Ishikawa (cell line): ENCODE measurements at regions not wholly inside any gene's neighbourhood (a gene's known extent, or its start where the extent isn't known, plus 50 kb on each side); places are given as distances from the start of the nearest gene placed in this dataset.
A peak's percentile ranks its signal among the peaks of the same experiment; 100 is the strongest.

Source experiments
- CEBPB ChIP-seq: IDR thresholded peaks from 2 replicates; pipeline ENCODE4 v1.6.1; 2012
- CREB1 ChIP-seq: IDR thresholded peaks from 2 replicates; pipeline ENCODE4 v1.6.1; 2012; ENCODE audit warnings: low read depth
- EGR1 ChIP-seq: IDR thresholded peaks from 2 replicates; pipeline ENCODE4 v1.6.1; 2012
- EP300 ChIP-seq: IDR thresholded peaks from 2 replicates; pipeline ENCODE4 v1.6.1; 2012; ENCODE audit warnings: borderline replicate concordance
- FOXM1 ChIP-seq: IDR thresholded peaks from 2 replicates; pipeline ENCODE4 v1.6.1; 2012; ENCODE audit warnings: low read depth, borderline replicate concordance
- NFIC ChIP-seq: IDR thresholded peaks from 2 replicates; pipeline ENCODE4 v1.6.1; 2012
- RAD21 ChIP-seq: IDR thresholded peaks from 2 replicates; pipeline ENCODE4 v1.6.1; 2012; ENCODE audit warnings: low read depth
- TAF1 ChIP-seq: IDR thresholded peaks from 2 replicates; pipeline ENCODE4 v1.6.1; 2012; ENCODE audit warnings: low read depth, mild to moderate bottlenecking
- TCF12 ChIP-seq: IDR thresholded peaks from 2 replicates; pipeline ENCODE4 v1.6.1; 2012; ENCODE audit warnings: low read depth
- TEAD4 ChIP-seq: IDR thresholded peaks from 2 replicates; pipeline ENCODE4 v1.6.1; 2012
- YY1 ChIP-seq: IDR thresholded peaks from 2 replicates; pipeline ENCODE4 v1.6.1; 2012; ENCODE audit warnings: low read depth
- ZBTB7A ChIP-seq: IDR thresholded peaks from 2 replicates; pipeline ENCODE4 v1.6.1; 2012; ENCODE audit warnings: low read depth
- TF ChIP-seq, protein P1 (sequence below): IDR thresholded peaks from 2 replicates; pipeline ENCODE4 v1.6.1; 2012
- TF ChIP-seq, protein P2 (sequence below): IDR thresholded peaks from 2 replicates; pipeline ENCODE4 v1.6.1; 2012; ENCODE audit warnings: low read depth, mild to moderate bottlenecking
- TF ChIP-seq, protein P3 (sequence below): IDR thresholded peaks from 2 replicates; pipeline ENCODE4 v1.6.1; 2012

DNA sequence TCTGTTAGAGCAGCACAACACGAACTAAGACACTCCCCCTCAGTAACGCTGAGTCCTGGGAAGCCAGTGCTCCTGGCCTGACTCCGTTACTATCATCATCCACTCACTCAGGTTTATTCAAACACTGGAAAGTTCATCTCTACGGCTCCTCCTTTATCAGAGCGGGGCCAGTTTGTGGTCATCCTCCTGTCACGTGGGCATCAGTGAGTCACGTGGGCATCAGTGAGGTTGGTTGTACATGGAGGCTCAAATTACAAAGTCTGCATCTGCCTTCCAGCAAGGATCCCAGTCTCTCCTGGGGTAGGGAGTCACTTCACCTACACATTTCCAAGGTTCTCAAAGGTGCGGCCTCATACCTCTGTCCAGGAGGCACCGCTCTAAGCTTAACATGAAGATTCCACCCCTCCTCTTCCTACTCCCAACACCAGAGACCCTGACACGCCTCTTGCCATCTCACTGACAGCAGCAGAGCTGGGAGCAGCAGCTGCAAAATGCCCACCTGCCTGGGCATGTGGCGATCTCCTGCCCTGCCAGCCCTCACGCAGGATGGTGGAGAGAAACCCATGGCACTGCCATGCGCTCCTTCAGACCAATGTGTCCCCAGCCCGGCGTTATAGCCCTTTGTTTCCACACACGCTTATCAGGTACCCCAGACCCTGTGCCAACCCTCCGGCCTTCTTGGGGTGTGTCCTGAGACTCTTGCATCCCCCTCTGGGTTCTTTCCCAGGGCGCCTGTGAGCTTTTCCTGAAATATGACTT is 99.2 kb upstream of the PTPRM start:
- TF ChIP-seq YY1, result no peak
- TF ChIP-seq, protein P1, sequence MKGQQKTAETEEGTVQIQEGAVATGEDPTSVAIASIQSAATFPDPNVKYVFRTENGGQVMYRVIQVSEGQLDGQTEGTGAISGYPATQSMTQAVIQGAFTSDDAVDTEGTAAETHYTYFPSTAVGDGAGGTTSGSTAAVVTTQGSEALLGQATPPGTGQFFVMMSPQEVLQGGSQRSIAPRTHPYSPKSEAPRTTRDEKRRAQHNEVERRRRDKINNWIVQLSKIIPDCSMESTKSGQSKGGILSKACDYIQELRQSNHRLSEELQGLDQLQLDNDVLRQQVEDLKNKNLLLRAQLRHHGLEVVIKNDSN, result peak; percentile 50; the same call in 1 of the 2 replicates

DNA sequence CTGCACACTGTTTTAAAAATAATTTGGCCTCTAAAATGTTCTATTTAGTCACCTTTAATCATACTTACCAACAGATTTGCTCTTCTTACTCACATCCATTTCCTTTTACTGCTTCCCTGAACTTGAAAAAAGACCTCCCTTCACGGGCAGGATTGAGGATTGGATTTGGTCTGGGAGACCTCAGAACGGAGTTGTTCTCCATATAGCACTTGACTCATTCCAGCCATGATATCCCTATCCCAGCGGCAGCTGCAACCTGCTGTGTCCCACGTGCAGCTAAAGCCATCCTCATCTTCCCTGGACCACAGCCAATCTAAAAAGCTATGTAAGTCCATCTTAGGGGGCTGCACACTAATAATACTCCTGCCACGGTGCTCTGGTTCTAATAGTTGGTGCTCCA is 97.0 kb upstream of the PTPRM start:
- no peak for TF ChIP-seq CREB1
- TF ChIP-seq FOXM1, result no peak
- no peak for TF ChIP-seq TCF12
- no peak for TF ChIP-seq EGR1
- TF ChIP-seq TEAD4, result no peak
- no peak for TF ChIP-seq EP300
- TF ChIP-seq RAD21, result no peak
- TF ChIP-seq, protein P2, sequence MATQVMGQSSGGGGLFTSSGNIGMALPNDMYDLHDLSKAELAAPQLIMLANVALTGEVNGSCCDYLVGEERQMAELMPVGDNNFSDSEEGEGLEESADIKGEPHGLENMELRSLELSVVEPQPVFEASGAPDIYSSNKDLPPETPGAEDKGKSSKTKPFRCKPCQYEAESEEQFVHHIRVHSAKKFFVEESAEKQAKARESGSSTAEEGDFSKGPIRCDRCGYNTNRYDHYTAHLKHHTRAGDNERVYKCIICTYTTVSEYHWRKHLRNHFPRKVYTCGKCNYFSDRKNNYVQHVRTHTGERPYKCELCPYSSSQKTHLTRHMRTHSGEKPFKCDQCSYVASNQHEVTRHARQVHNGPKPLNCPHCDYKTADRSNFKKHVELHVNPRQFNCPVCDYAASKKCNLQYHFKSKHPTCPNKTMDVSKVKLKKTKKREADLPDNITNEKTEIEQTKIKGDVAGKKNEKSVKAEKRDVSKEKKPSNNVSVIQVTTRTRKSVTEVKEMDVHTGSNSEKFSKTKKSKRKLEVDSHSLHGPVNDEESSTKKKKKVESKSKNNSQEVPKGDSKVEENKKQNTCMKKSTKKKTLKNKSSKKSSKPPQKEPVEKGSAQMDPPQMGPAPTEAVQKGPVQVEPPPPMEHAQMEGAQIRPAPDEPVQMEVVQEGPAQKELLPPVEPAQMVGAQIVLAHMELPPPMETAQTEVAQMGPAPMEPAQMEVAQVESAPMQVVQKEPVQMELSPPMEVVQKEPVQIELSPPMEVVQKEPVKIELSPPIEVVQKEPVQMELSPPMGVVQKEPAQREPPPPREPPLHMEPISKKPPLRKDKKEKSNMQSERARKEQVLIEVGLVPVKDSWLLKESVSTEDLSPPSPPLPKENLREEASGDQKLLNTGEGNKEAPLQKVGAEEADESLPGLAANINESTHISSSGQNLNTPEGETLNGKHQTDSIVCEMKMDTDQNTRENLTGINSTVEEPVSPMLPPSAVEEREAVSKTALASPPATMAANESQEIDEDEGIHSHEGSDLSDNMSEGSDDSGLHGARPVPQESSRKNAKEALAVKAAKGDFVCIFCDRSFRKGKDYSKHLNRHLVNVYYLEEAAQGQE, result no peak
- no peak for TF ChIP-seq TAF1
- no peak for TF ChIP-seq CEBPB
- TF ChIP-seq NFIC, result no peak
- TF ChIP-seq, protein P1, result no peak
- no peak for TF ChIP-seq ZBTB7A
- no peak for TF ChIP-seq YY1
- TF ChIP-seq, protein P3, sequence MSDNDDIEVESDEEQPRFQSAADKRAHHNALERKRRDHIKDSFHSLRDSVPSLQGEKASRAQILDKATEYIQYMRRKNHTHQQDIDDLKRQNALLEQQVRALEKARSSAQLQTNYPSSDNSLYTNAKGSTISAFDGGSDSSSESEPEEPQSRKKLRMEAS, result no peak

DNA sequence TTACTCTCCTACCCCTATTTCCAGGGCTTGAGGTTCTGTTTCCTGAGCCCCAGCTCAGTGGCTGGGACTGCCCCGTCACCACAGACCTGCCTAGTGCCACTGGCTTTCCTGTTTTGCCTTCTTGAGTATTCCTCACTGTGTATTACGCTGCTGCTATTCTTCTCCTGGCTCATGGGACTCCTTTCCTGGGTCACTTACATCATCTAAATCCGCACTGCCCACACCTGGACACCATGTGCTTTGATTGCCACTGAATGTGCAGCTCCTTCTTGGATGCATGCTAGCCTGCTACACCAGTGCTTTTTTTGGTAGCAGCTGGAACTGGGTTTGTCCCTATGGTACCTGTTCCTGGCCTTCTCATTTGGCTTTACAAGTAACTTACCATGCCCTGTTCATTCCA is 96.6 kb upstream of the PTPRM start:
- no peak for TF ChIP-seq ZBTB7A
- no peak for TF ChIP-seq CREB1
- no peak for TF ChIP-seq NFIC
- TF ChIP-seq RAD21, result no peak
- no peak for TF ChIP-seq FOXM1
- no peak for TF ChIP-seq EGR1
- no peak for TF ChIP-seq YY1
- TF ChIP-seq EP300, result no peak
- TF ChIP-seq TAF1, result no peak
- no peak for TF ChIP-seq TCF12
- TF ChIP-seq TEAD4, result no peak
- TF ChIP-seq, protein P3, result no peak
- no peak for TF ChIP-seq CEBPB
- TF ChIP-seq, protein P2, result no peak
- TF ChIP-seq, protein P1, result no peak

DNA sequence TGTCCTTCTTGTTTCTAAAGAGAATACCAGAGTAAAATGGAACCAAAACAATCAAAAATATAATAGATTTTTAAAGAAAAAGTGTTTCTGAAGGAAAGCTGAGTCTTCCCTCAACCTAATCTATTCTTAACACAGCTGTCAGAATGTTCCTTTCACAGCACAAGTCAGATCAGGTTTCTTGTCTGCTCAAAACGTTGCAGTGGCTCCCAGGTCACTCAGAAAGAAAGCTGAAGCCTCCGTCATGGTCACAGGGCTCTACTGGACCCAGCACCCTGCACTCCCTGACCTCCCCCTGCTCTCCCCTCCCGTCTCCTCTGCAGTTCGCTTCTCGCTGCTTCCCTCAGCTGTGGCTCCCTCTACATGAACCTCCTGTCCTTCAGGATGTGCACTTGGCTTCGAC is 90.7 kb upstream of the PTPRM start:
- TF ChIP-seq EP300 (no peak), ZBTB7A (no peak)

DNA sequence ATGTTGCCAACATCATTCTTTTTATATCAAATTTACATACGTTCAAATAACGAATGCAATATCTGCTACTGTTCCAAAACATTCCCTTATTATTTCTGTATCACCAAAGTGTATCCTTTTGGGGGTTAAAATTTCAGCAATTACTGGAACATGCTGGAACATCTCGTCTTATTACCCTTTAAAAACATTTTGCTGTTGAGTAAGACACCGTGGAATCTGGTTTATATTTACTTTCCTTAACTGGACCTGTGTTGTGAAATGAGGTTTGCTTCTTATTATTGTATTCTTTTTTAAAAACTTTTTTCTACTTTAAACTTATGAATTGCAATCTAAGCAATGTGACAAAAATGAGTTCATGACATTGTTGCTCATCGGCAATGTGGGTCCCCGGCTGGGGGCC is 87.4 kb upstream of the PTPRM start:
- TF ChIP-seq EP300 (no peak), TEAD4 (no peak), TAF1 (no peak), ZBTB7A (no peak), CEBPB (no peak), FOXM1 (no peak), YY1 (no peak), TCF12 (no peak), CREB1 (no peak), EGR1 (no peak), RAD21 (no peak), NFIC (no peak)
- TF ChIP-seq, protein P1, result no peak
- TF ChIP-seq, protein P2, result no peak
- TF ChIP-seq, protein P3, result no peak
